ENCODE measurements at regions not wholly inside any gene's neighbourhood (a gene's known extent, or its start where the extent isn't known, plus 50 kb on each side); places are given as distances from the start of the nearest gene placed in this dataset.

DNA sequence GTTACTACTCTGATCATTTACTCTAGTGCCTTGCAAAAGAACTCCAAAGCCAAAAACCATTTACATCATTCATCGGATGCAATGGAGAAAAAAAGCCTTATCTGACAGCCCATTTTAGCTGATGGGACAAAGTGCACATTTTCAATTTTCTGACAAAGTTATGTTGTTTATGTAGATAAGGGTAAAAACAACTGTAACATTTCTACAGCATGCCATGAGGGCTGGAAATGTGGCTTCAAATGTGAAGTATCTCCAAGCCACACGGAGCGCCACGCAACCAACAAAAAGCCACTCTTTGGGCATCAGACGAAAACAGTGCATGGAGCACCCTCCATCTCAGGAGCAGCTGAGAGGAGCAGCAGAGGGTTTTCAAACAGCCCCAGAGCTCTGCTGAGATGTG is 364.6 kb upstream of the ZNF507 start:
- TF ChIP-seq CTCF (IDR thresholded peaks at IDR 0.05; ENCODE audit: insufficient read depth, missing control alignments): no peak

DNA sequence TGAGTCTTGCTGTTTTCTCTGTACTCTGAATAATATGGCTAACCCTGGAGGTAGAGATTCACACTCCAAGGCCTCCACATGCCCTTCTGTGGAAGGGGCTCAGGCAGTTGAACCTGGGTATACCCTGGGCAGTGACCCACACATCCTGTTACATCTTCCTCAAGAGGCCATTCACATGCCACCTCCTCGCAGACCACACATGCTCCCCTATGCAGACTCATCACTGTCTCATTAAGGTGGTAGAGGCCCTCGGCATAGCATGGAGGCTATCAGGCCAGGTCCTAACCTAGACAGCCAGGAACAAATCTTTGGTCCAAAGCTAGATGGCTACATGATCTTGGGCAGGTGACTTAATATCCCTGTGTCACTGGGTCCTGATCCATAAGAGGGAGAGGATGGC is 363.9 kb upstream of the ZNF507 start:
- DNase-seq (ENCODE audit: insufficient read length, low spot score): no peak
- TF ChIP-seq CTCF (IDR thresholded peaks at IDR 0.05; ENCODE audit: insufficient read depth, missing control alignments): no peak
- FAIRE-seq: no peak

More for the DNA sequence above, 364.6 kb upstream of the ZNF507 start:
- no peak for FAIRE-seq
- no peak for DNase-seq (ENCODE audit: insufficient read length, low spot score)

- FAIRE-seq (no peak), DNase-seq (ENCODE audit: insufficient read length, low spot score) (no peak)
- TF ChIP-seq CTCF (IDR thresholded peaks at IDR 0.05; ENCODE audit: insufficient read depth, missing control alignments): no peak
Observed at GRCh38 chr19:31983647-31984046, 361.8 kb upstream of the ZNF507 start.

DNA sequence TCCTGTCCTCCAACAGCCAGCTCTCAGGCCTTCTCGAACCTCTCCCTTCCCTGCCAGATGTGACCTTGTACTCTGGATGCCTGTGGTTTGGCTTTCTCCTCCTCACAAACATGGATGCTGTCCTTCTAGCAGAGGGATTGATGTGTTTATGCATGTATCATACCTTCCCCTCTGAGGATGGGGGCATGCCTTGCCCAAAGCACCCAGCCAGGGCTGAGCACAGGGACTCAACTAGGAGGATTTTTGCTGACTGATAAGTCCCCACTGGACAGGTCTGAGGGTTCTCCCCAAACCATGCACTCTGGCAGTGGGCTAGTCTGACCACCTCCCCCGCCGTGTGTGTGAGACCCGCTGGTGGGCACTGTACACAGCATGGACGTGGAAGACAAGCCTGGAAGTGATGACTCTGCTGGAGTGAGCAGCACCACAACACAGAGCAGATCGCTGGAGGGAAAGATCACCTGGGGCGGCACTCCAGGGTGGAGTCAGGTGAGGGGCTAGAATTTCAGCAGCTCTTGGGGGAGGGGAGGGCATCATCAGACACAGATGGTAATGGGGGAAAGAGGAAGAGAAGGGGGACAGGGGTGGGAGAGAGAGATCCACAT is 360.3 kb upstream of the ZNF507 start:
- no peak for TF ChIP-seq CTCF (IDR thresholded peaks at IDR 0.05; ENCODE audit: insufficient read depth, missing control alignments)
- DNase-seq (ENCODE audit: insufficient read length, low spot score) (no peak), FAIRE-seq (no peak)

GRCh38 chr19:31986951-31987350 is 358.5 kb upstream of the ZNF507 start:
- DNase-seq (ENCODE audit: insufficient read length, low spot score): no peak
- no peak for TF ChIP-seq CTCF (IDR thresholded peaks at IDR 0.05; ENCODE audit: insufficient read depth, missing control alignments)
- no peak for FAIRE-seq

- TF ChIP-seq CTCF (IDR thresholded peaks at IDR 0.05; ENCODE audit: insufficient read depth, missing control alignments): no peak
- FAIRE-seq: no peak
Observed at GRCh38 chr19:31988256-31988655, 357.2 kb upstream of the ZNF507 start.

DNA sequence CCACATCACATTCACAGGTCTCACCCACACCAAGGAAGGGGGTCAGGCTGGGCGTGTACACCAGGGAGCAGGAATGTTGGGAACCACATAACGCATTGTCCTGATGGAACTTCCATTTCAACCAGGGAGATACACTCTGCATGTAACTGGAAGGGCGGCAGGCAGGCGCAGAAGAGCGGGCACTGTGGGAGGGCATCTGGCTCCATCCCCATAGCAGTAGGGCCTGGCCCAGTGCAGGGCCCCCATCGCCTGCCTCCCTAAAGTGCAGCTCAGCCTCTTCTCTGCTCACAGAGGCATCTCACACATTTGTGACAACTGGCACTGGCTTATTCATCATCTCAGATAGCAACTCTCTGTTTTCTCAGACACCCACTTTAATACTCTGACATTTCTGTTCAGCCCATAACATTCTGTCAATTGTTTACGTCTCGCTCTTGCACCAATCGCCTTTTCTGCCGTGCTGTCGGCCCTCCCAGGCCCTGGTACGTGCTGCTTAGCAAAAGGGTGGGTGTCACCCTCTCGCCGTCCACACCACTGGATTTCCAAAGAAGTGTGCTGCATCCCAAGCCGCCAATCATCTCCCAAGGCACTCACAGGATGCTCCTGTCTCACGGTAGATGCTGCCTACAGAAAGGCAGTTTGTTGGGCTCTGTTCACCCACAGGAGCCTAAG is 353.3 kb upstream of the ZNF507 start:
- no peak for TF ChIP-seq CTCF (IDR thresholded peaks at IDR 0.05; ENCODE audit: insufficient read depth, missing control alignments)
- no peak for DNase-seq (ENCODE audit: insufficient read length, low spot score)
- FAIRE-seq: no peak

More at GRCh38 chr19:31988256-31988655, 357.2 kb upstream of the ZNF507 start:
- DNase-seq (ENCODE audit: insufficient read length, low spot score): no peak
